Inferior parietal cortex (tissue), 1 donor: ENCODE measurements at regions not wholly inside any gene's neighbourhood (a gene's known extent, or its start where the extent isn't known, plus 50 kb on each side); places are given as distances from the start of the nearest gene placed in this dataset.
"Not testable (repeated sequence)": the region's sequence is repeated elsewhere in the genome, so short reads cannot be mapped to it uniquely, and the experiment has no call there.

ENCODE experiments used
- DNase-seq: peaks from one replicate; pipeline ENCODE4 v3.0.0-alpha.2; 2016; ENCODE audit errors: extremely low spot score

DNA sequence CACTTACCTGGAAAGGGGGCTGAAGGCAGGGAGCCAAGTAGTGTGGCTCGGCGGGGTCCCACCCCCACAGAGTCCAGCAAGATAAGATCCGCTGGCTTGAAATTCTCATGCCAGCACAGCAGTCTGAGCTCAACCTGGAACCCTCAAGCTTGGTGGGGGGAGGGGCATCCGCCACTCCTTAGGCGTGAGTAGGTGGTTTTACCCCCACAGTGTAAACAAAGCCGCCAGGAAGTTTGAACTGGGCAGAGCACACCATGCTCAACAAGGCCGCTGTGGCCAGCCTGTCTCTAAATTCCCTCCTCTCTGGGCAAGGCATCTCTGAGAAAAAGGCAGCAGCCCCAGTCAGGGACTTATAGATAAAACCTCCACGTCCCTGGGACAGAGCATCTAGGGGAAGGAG lies 156.3 kb downstream of the KBTBD8 start:
- no peak for DNase-seq

GRCh38 chr3:67167481-67167880 lies 169.4 kb downstream of the KBTBD8 start:
- no peak for DNase-seq

- no peak for DNase-seq
Measured at GRCh38 chr3:67171841-67172240, 173.7 kb downstream of the KBTBD8 start.

DNA sequence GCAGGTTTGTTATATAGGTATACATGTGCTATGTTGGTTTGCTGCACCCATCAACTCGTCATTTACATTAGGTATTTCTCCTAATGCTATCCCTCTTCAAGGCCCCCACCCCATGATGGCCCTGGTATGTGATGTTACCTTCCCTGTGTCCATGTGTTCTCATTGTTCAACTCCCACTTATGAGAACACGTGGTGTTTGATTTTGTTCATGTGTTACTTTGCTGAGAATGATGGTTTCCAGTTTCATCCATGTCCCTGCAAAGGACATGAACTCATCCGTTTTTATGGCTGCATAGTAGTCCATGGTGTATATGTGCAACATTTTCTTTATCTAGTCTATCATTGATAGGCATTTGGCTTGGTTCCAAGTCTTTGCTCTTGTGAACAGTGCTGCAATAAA lies 175.0 kb downstream of the KBTBD8 start:
- DNase-seq: not testable (repeated sequence)

GRCh38 chr3:67176396-67176795 lies 178.3 kb downstream of the KBTBD8 start:
- no peak for DNase-seq

- no peak for DNase-seq
Measured at GRCh38 chr3:67192466-67192865, 194.4 kb downstream of the KBTBD8 start.

GRCh38 chr3:67196677-67197076 lies 198.6 kb downstream of the KBTBD8 start:
- no peak for DNase-seq

- DNase-seq: no peak
Measured at GRCh38 chr3:67198374-67198773, 200.3 kb downstream of the KBTBD8 start.

DNA sequence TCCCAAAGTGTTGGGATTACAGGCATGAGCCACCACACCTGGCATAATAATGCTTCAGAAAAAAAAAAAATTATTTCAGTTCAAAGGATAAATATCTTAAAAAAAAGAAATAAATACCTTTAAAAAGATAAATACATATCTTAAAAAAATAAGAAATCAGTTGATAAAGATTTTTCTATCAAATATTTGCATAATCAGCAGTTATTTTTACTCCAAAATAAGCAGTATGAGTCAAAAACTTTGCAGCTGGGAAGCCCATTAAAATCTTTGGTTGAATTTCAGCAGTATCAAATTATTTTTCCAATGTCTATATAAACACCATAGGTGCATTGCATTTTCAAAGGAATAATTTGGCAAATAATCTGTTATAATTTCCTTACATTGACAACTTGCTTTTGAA lies 202.5 kb downstream of the KBTBD8 start:
- no peak for DNase-seq

DNA sequence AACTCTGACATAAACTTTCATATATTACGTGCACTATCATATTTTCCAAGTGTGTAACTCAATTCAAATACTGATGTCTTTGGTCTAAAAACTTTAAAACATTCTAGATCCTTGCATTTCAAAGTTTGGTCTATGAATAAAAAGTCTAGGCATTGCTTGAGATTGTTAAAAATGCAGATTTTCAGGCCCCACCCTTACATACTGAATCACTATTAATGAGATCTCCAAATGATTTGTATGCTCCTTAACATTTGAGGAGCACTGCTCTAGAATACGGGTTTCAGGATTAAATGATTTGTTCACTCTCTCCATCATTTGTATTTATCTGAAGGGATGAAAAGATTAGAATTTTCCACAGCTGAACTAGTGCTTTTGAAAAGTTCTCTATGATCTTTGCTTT lies 202.9 kb downstream of the KBTBD8 start:
- no peak for DNase-seq

DNA sequence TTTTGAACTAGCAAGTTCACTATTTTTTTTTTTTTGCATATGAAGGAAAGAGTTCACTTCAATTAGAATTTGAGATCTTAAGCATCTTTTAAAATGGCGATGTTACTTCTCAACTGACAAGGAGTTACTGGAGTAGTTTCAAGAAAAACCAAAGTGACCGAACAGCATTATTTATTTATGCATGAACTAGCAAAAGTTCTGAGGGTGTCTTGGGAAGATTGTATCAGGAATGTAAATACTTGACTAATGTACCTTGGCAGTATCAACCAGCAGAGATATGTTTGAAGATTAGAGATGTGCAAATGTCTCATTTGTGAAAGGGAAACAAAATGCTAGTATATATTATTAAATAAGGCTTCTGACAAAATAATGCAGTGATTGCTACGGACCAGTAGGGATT lies 203.9 kb downstream of the KBTBD8 start:
- no peak for DNase-seq

GRCh38 chr3:67204951-67205350 lies 206.8 kb downstream of the KBTBD8 start:
- no peak for DNase-seq

DNA sequence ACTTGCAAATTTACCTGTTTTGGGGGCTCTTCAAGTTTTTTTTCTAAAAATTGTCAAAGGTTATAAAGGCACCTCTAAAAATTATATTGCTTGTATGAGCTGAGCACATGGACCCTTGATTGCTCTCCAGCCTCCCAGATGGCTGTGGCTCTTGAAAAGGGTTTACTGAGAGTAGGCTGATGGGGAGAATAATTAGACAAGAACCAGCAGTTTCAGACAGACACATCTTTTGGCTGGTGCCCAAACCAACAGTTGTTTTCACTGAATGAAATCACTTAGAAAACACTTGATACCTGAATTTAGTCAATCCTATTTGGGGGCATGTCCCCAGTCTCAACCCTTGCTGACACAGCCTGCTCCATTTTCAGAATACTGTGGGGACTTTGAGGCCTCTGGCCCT lies 217.6 kb downstream of the KBTBD8 start:
- no peak for DNase-seq

GRCh38 chr3:67227030-67227429 lies 228.9 kb downstream of the KBTBD8 start:
- no peak for DNase-seq

GRCh38 chr3:67228136-67228535 lies 230.0 kb downstream of the KBTBD8 start:
- DNase-seq: no peak

DNA sequence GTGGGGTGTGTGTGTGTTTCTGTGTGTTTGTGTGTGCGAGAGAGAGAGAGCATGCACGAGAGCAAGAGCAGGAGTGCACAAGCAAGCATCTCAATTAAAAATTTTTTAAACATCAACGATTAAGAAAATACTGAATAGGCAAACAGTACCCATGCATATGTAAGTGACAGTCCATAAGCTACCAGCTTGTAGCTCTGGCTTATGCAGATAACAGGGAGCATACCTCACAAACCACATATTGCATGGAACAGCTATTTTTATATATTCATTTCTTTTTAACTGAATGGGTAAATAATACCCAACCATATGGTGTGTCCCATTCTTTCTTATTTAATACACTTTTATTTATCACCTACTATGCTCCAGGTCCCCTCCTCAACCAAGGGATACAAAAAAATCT lies 234.5 kb downstream of the KBTBD8 start:
- no peak for DNase-seq

DNA sequence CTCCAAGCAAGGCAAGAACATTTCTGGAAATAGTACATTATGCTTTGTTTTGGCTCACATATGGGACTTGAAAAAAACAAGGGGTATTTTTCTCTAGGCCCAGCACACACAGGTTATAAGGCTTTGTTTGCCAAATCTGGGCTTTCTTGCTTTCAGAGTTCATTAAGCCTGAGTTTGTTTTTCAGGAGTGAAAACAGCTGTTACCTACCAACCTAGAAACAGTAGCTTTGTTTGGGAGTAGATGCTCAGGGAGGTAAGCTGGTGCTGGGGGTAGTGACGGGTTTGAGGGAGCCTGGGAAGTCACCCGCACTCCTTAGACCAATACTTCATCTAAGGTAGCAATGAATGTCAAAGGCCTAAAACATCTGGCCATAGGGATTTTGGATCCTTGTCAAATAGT lies 241.2 kb downstream of the KBTBD8 start:
- no peak for DNase-seq

GRCh38 chr3:67241084-67241483 lies 243.0 kb downstream of the KBTBD8 start:
- DNase-seq: no peak

GRCh38 chr3:67244130-67244529 lies 246.0 kb downstream of the KBTBD8 start:
- no peak for DNase-seq

GRCh38 chr3:67245545-67245944 lies 247.4 kb downstream of the KBTBD8 start:
- DNase-seq: no peak

DNA sequence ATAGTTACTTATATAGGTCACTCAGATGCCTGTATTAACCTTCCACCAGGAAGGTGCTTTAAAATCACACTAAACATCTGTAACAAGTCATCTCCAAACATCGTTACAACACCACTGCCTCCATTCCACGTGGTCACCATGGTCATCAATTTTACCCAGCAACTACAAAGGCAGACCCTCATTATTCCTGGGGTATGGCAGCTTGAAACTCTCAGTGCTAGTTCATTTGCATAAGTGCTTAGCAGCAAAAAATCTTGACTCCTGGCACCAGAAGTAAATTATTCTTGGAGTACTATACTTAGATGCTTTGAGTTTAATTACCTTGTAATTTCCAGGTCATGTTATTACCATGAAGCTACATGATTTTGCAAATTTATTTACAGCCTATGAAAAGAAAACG lies 250.6 kb downstream of the KBTBD8 start:
- no peak for DNase-seq

DNA sequence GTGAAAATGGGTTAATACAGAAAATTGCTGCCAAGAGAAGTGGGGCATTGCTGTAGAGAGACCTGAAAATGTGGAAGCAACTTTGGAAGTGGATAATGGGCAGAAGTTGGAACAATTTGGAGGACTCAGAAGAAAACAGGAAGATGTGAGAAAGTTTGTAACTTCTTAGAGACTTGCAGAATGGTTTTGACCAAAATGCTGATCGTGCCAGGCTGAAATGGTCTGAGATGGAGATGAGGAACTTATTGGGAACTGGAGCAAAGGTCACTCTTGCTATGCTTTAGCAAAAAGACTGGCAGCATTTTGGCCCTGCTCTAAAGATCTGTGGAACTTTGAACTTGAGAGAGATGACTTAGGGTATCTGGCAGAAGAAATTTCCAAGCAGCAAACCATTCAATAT lies 254.8 kb downstream of the KBTBD8 start:
- not testable (repeated sequence) for DNase-seq

DNA sequence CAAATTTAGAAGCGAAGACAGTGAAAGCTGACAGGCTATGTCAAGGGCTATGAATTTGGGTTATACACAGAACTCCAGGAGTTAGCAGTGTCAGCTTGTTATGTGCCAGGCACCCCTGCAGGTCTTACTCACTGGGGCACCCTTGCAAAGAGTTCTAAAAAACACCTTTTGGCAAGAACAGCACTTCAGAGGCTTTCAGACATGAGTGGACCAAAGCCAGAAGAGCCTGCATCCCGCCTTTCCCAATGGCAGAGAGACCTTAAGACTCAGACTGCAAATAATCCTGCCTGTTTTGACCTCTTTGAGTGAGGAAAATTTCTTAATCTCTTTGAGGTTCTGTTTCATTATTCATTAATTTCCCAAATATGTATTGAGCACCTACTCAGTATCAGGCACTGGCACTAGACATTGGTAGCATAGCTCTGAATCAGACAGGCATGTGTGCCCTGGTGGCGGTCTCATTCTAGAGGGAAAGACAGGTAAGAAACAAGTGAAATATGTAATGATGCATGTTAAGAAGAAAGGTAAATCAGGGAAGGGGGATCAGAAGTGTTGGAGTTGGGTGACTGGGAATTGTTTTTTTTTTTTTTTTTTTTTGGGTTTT lies 280.0 kb downstream of the KBTBD8 start:
- no peak for DNase-seq

- DNase-seq: no peak
Measured at GRCh38 chr3:67286586-67286985, 288.5 kb downstream of the KBTBD8 start.
